NCI-H1092 treated with DMSO at 0.1 percent for 48 hours (cell line): ENCODE measurements at regions not wholly inside any gene's neighbourhood (a gene's known extent, or its start where the extent isn't known, plus 50 kb on each side); places are given as distances from the start of the nearest gene placed in this dataset.

Experiments used
- DNase-seq: peaks from one replicate; lab custom pipeline; 2025; lab: John Stamatoyannopoulos, UW

- no peak for DNase-seq
These were observed 219.5 kb downstream of the PCDH7 start for GRCh38 chr4:30939684-30940083.

GRCh38 chr4:30941641-30942040 is 221.5 kb downstream of the PCDH7 start:
- no peak for DNase-seq

- DNase-seq = no peak
These were observed 223.2 kb downstream of the PCDH7 start for GRCh38 chr4:30943356-30943755.

GRCh38 chr4:30945586-30945985 is 225.4 kb downstream of the PCDH7 start:
- no peak for DNase-seq

- DNase-seq = no peak
These were observed 226.1 kb downstream of the PCDH7 start for GRCh38 chr4:30946288-30946687.

GRCh38 chr4:30948653-30949052 is 228.5 kb downstream of the PCDH7 start:
- no peak for DNase-seq

- no peak for DNase-seq
These were observed 230.6 kb downstream of the PCDH7 start for GRCh38 chr4:30950737-30951136.

GRCh38 chr4:30952526-30953219 is 232.5 kb downstream of the PCDH7 start:
- no peak for DNase-seq

GRCh38 chr4:30953799-30954198 is 233.6 kb downstream of the PCDH7 start:
- no peak for DNase-seq

- DNase-seq = no peak
These were observed 236.7 kb downstream of the PCDH7 start for GRCh38 chr4:30956916-30957315.

- DNase-seq = no peak
These were observed 237.5 kb downstream of the PCDH7 start for GRCh38 chr4:30957706-30958105.

GRCh38 chr4:30959781-30960485 is 239.8 kb downstream of the PCDH7 start:
- DNase-seq = no peak

GRCh38 chr4:30962939-30963338 is 242.8 kb downstream of the PCDH7 start:
- DNase-seq = no peak

GRCh38 chr4:30968926-30969325 is 248.8 kb downstream of the PCDH7 start:
- DNase-seq = no peak

GRCh38 chr4:30972542-30972941 is 252.4 kb downstream of the PCDH7 start:
- no peak for DNase-seq

- DNase-seq = no peak
These were observed 253.8 kb downstream of the PCDH7 start for GRCh38 chr4:30973993-30974392.

- DNase-seq = no peak
These were observed 259.2 kb downstream of the PCDH7 start for GRCh38 chr4:30979402-30979801.

- DNase-seq = no peak
These were observed 269.3 kb downstream of the PCDH7 start for GRCh38 chr4:30989508-30989907.

GRCh38 chr4:30996841-30997240 is 276.7 kb downstream of the PCDH7 start:
- DNase-seq = no peak

GRCh38 chr4:31005037-31005436 is 284.9 kb downstream of the PCDH7 start:
- no peak for DNase-seq

- DNase-seq = no peak
These were observed 287.7 kb downstream of the PCDH7 start for GRCh38 chr4:31007858-31008257.

- no peak for DNase-seq
These were observed 289.8 kb downstream of the PCDH7 start for GRCh38 chr4:31009926-31010325.

- no peak for DNase-seq
These were observed 295.0 kb downstream of the PCDH7 start for GRCh38 chr4:31015123-31015522.
